Activated T-cell treated with anti-CD3 and anti-CD28 coated beads, Interleukin-2, amount 50 U/mL, for 48 hours (primary cell): ENCODE measurements at regions not wholly inside any gene's neighbourhood (a gene's known extent, or its start where the extent isn't known, plus 50 kb on each side); places are given as distances from the start of the nearest gene placed in this dataset.
"Not testable (repeated sequence)": the region's sequence is repeated elsewhere in the genome, so short reads cannot be mapped to it uniquely, and the experiment has no call there.

Source experiments
- DNase-seq, 2 experiments: peaks; one replicate each; pipeline ENCODE4 v3.0.0-alpha.2; 2020

DNA sequence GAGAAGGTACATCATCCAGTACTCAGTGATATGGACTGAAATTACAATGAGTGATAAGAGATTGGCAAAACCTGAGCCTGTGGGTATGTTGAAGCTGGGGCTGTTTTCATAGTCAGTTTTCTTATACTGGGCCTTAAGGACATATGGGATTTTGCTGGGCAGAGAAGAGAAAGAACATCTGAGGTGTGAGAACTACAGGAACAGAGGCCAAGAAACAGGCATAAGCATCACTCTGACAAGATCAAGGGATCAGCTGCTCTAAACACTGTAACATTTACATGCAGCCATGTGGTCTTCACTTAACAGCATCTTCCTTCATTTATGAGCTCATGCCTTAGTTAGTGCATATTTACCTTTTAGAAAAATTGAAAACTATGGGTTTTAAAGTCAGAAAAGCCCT lies 220.0 kb downstream of the TRIM36 start:
- DNase-seq, result no peak

DNA sequence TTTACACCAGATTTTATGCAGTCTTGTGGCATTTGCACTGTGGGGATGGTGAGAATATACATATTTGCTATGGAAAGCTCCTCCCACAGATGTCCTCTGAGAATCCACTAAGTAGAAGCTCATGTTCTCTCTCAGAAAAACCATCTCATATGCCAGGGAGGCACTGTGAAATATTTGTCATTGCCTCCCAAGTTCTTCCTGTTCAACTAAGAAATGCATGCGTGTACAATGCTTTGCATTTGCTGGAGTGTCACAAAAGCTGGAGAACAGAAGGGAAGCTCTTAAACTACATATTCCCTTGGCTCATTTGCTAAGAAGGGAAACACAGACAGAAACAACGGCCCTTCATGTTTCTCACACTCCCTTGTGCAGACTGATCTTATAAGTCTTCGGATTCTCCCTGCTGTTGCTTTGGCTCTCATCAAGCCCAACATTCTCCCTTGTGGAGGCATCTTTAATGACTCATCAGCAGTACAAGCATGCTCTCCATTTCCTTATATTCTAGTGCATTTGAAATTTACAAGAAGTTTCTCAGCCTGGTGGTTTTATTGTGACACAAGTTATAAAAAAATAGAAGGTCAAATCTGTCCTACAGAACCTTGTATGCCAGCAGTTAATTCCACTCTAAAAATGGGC lies 220.6 kb downstream of the TRIM36 start:
- no peak for DNase-seq

DNA sequence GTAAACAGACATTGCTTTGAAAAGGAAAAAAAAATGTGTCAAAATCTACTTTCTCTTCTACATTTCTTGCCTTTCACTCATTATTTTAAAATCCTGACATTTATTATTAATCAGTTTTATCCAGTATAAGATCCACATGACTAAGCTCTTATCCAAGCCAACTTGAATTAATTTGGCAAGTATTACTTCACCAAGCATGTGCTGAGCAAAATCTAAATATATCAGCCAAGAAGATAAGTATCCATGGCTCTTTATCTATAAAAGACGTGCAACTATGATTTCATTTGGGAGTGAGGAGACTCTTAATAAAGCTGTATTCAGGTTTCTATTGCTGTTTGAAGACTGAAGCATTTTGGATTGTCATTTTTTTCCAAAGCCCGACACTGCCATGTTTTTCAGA lies 221.3 kb downstream of the TRIM36 start:
- DNase-seq, result no peak

DNA sequence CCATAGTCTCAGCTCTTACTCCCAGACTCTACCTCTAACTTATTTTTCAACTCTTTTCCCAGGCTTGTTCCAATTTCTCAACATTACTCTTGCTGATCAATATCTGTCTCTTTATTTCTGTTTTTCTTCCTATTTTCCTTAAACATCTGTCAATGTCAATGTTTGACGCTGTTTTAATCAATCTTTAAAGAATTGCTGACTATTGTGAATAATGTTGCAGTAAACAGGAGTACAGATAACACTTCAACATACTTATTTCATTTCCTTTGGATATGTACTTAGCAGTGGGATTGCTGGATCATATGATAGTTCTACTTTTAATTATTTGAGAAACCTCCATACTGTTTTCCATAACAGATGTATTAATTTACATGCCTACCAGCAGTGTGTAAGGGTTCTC lies 229.0 kb downstream of the TRIM36 start:
- DNase-seq, result no peak

DNA sequence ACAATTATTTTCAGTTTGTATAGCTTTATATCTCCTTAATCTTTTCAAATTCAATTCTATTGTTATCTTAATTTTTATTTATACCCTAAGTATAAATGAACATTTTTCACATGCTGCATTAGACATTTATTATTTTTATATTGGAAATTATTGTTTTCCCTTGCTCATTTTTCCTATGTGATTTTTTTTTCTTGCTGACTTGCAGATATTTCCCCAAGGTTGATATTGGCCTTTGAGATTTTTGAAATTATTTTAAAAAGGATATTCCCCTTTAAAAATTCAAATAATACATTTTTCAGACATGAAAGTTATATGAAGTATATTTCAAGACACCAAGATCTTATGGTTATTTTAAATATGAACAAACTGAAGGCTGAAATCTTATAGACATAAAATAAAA lies 234.2 kb downstream of the TRIM36 start:
- no peak for DNase-seq

DNA sequence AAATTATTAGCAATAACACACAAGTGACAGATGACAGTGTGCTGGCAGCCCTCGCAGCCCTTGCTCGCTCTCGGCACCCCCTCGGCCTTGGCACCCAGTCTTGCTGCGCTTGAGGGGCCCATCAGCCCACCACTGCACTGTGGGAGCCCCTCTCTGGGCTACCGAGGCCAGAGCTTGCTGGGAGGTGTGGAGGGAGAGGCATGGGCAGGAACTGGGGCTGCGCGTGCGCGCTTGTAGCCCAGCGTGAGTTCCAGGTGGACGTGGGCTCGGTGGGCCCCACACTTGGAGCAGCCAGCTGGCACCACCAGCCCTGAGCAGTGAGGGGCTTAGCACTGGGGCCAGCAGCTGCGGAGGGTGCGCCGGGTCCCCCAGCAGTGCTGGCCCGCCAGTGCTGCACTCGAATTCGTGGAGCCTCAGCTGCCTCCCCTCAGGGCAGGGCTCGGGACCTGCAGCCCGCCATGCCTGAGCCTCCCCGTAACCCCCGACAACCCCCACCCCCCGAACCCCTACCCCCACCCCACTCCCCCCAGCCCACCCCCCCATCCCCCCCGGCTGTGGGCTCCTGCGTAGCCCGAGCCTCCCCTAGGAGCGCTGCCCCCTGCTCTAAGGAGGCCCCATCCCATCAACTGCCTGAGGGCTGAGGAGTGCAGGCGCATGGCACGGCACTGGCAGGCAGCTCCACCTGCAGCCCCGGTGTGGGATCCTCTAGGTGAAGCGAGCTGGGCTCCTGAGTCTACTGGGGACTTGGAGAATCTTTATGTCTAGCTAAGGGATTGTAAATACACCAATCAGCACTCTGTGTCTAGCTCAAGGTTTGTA lies 240.9 kb downstream of the TRIM36 start:
- no peak for DNase-seq

DNA sequence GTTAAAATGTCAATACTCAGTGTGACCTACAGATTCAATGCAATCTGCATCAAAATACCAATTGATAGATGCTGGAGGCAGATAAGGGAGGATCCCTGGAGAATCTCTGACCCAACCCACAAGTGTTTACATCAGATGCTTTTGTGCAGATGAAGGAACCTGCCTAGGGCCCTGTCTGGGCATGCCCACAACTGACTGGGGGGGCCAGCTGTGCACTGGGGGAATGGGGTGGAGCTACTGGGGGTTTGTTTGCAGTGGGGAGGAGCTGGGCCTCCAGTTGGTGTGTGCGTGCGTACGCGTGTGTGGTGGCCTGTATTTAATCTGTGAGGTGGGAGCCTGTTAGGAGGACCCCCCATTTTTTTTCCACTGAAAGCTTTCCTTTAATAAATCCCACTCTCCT lies 244.9 kb downstream of the TRIM36 start:
- no peak for DNase-seq

DNA sequence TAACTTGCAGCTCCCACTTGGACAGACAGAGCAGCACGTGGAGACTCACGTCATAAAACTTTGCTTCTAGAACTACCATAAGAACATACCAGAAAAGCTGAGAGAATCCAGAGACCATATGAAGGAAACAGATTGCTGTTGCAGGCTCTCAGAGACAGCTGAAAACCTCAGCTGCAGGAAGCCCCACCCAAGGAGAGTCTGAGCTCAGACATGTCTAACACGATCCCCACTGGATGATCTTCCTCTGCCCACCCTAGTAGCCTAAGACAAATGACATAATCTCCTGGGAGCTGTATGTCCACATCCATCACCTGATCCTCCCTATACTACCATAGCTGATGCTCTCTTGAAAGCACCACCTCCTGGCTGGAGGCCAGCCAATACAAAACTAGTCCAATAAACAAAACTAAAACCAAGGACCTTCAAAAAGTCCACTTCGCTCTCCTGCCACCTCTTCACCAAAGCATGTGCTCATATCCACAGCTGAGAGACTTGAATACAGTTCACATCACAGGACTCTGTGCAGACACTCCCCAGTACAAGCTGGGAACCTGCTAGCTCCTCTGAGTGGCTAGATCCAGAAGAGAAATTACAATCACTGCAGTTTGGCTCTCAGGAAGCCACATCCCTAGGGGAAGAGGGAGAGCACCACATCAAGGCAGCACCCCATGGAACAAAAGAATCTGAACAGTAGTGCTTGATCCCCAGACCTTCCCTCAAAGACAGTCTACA lies 257.4 kb downstream of the TRIM36 start:
- no peak for DNase-seq

DNA sequence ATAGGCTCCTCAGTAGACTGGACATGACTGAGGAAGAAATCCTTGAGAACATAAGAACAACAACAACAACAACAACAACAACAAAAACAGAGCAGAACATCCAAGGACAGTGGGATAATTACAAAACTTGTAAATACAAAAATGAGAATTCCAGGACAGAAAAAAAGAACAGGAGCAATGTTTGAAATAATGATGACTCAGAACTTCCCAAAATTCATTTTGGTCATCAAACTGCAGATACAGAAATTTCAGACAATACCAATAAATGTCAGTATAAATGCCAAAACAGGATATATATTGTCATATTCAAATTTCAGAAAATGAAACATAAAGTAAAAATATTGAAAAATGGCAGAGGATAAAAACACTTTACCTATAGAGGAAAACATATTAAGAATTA lies 259.0 kb downstream of the TRIM36 start:
- DNase-seq, result no peak

DNA sequence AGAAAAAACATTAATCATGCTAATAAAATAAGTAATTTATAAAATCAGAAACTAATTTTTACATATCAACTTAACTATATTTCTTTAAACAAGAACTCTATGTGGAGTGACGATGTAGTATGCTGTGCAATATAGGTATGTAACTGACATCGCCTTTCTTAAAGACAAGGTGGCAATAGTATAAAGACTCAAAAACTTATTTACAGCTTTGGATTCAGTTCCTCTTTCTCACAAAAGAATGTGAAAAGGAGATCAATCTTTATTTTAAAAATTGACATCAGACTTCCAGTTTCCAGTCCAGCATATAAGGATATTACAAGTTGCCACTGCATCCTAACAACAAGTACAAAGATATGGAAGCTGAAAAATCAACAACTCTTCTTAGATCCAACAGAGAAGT lies 260.3 kb downstream of the TRIM36 start:
- no peak for DNase-seq

DNA sequence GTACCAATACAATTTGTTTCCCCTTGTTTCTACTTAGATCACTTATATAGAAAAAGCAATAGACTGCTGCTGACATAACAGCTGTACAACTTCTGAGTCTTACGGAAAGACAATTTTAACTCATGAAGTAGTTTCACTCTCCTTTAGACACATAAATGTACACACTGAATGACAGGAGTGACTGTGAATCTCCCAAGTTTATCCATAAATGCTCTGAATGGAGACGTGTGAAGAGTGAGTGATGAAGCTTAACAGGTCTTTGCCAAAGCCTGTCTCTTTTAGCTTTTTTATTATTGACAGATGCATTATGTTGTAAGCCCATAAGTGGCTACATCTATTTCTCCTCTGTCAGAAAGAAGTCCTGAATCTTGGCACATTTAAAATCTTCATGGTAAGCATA lies 265.9 kb downstream of the TRIM36 start:
- no peak for DNase-seq

DNA sequence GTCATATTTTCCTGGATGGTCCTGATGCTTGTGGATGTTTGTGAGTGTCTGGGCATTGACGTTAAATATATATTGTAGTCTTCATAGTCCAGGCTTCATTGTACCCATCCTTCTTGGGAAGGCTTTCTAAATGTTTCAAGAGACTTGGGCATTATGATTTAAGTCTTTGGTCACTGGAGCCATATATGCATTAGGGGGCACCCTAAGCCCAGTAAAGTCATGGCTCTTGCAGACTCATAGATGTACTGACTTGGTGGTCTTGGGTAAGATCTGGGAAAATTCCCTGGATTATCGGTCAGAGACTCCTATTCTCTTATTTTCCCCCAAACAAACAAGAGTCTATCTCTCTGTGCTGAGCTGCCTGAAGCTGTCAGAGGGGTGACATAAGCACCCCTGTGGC lies 271.1 kb downstream of the TRIM36 start:
- no peak for DNase-seq

DNA sequence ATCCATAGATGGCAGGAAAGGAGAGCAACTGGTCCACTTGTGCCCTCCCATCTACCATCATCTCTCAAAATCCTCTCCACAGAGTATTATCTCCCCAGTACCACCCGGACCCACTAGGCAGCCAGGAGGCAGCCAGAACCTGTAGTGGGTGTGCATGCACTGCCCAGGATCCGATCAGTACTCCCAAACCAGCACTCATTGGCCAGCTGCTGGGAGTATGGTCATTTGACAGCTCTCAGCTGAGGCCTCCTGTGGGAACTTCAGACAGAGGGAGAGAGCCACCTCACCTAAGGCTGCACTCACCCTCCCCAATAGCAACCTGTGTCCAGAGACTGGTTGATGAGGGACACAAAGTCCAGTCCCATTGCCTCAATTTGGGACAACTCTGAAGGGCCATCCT lies 286.0 kb downstream of the TRIM36 start:
- DNase-seq, result no peak

DNA sequence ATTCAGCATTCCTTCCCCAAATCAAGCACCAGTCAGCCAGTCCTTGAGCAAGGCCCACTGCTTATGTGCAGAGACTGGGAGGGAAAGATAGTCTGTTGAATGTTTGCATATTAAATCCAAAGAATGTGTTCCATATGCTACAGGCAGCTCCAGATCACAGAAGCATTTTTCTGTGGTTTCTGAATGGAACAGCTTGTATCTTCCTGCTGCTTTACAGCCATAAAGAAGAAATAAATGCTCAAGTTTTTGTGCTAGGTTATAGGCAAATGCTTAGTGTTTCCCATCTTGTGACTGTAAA lies 310.3 kb downstream of the TRIM36 start:
- no peak for DNase-seq

DNA sequence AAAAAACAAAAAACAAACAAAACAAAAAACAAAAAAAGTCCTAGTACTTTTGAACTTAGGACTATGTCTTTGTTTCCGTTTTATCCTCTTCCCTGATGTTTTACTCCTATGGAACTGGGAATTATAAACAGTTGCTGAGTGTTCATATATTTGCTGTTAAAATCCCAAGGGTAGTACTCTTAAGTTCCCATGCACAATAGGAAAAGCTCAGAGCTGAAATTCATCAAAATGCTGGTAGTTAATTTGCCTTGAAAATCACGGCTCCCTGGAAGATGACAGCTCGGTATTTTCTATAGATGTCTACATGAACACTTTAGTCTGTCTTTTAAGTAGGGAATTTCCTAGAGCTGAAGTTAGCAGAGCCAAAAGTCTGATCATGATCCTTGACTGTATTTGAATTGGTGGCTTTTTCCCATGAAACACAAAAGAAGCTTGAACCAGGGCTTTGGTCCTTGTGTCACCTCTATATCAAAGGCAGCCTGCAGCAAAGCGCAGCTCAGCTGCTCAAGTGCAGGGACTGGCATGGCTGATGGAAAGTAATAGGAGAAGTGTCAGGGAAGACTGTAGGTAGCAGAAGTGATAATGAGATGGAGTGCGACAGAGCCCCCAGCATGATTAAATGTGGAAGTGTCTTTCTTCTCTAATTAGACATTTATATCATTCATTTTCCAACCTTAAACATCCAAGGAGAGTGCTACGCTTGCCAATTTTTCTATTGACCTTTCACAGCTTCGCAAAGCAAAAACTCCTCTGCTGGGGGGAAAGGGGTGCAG lies 310.9 kb downstream of the TRIM36 start:
- no peak for DNase-seq

DNA sequence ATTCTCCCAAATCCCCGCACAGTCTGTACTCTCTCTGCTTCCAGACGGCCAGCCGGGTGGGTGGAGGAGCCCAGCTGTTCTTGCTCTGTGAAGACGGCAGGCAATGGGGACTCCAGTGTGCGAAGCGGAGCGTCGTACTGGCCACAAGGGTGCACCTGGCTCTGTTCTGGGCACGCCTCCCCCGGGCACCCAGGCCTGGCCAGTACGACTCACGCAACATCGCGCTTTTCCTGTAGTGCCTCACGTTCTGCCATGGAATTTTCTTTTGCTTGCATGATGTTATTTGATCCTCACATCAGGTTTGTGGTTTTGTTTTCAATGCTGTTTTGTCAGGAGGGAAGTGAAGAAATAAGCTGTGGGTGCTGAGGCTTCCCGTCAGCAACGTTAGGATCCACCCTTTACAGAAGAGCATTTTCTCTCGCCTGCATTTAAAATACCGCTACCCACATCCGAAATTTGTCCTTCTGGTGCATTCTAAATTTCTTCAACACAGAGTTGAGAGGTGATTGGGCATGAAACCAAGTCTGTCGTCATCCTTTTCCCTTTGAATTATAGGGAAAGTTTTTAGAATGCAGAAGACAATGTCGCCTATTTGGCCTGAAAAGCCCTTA lies 311.7 kb downstream of the TRIM36 start:
- no peak for DNase-seq

DNA sequence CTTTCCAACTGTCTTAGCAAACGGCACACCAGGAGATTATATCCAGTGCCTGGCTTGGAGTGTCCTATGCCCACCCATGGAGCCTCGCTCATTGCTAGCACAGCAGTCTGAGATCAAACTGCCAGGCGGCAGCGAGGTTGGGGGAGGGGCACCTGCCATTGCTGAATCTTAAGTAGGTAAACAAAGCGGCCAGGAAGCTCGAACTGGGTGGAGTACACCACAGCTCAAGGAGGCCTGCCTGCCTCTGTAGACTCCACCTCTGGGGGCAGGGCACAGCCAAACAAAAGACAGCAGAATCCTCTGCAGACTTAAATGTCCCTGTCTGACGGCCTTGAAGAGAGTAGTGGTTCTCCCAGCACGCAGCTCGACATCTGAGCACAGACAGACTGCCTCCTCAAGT lies 325.0 kb downstream of the TRIM36 start:
- not testable (repeated sequence) for DNase-seq

DNA sequence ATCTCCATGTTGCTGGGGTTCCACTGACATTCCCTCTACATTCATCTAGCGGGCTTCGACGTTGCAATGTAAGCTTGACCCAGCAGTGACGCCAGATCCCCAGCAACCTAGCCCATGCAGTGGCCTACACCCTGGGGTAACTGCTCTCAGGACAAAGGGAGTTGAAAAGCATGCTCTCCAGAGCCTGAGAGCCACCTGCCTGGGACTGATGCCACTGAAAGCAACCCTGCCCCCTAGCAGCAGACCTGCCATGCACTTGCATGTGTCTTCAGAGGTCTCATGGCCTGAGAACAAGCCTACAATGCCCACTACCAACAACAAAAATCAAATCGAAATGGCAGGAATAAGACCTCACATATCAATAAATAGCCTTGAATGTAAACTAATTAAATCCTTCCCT lies 330.3 kb downstream of the TRIM36 start:
- no peak for DNase-seq

DNA sequence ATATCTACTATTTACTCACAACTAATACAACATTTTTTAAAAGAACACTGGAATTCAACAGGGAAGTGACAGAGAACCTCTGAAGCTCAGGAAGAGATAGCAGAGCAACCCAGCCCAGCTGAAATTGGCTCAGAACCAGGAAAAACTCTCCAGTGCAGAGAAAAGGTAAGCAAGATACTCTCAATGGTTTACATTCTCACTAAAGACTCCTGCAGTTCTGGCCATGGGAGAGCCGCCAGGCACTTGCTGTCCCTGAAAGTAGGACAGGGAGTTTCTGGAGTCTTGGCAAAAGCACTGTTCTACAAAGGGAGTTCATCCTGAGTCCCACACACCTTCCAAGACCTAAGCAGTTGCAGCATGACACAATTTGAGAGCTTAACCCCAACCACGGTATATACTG lies 330.8 kb downstream of the TRIM36 start:
- no peak for DNase-seq

DNA sequence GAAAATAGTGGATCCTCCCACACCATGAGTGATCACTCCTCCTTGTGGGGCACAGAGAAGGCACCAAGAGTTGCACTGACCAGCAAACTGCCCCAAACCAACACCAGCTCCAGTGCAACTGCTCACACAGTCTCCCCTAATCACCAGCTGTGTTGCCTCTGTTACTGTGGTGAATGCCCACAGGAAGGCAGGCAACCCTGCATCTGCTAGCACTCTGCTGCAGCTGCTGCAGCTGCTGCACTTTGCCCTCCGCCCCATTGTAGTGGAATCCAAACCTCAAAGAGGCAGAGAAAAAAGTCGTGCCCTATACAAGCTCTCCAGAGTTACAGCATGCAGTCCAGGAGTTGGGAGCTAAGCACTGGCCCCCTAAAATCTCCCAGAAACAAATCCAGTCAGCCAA lies 339.6 kb downstream of the TRIM36 start:
- DNase-seq, result no peak

DNA sequence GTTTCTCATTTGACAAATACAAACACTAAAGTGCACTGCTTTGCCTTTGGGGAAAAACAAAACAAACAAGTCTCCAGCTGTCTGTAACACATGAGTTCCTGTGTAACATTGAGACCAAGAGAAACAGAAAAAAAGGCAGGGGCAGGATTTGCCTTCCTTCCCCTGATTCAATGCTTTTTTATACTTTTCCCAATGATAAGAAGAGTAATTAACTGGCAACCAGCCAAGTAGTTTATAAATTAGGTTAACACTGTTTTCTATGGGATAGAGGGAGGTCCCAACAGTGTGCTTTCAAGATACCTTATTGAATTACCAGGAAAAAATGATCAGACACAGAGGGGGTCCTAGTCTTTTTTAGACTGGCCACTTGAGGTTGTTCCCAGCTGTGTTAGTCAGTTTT lies 346.8 kb downstream of the TRIM36 start:
- no peak for DNase-seq

DNA sequence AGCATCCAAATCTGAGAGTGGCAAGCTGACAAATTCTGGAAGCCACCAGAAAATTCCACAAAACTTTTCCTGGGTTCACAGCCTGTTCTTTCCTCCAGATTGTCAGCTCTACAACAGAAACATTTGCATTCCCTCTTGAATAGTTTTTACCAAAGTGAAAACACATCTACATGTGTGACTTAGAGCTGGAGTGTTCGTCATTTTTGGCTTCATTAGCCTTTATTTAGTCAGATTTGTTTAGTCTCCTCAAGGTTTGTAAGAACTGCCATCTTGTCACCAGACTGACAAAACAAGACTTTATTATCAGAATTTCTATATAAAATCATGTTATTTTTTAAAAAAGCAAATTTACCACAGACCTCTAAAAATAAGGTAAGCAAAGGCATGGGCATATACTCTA lies 347.3 kb downstream of the TRIM36 start:
- no peak for DNase-seq

DNA sequence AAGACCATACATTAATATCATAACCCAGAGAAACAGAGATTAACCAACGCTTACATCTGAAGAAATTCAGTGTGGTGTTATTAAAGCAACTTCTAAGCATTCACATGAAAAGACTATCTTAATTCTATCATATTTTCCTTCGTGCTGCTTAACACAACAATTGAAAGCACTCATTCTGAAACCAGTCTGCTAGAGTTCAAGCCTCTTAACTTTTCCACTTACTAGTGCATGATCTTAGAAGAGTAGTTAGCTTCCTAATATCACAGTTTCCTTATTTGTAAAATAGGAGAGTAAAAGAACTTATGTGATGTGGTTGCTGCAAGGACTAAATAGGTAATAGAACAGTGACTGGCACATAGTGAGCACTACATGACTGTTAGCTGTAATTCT lies 379.3 kb downstream of the TRIM36 start:
- DNase-seq, result no peak
